Smooth muscle cell (in vitro differentiated cells): ENCODE measurements at regions not wholly inside any gene's neighbourhood (a gene's known extent, or its start where the extent isn't known, plus 50 kb on each side); places are given as distances from the start of the nearest gene placed in this dataset.

Experiments
- DNase-seq: peaks from one replicate; lab custom pipeline; 2025; ENCODE audit not compliant: unreplicated experiment; lab: John Stamatoyannopoulos, UW
- H2AFZ ChIP-seq: fragments of 200-600 bp; sonication (generic); 2 replicates; pipeline ENCODE4 v1.6.0; 2016; ENCODE audit warnings: antibody characterized with exemption, low read depth, mild to moderate bottlenecking
- H3F3A ChIP-seq: fragments of 200-600 bp; sonication (generic); 2 replicates; pipeline ENCODE4 v1.6.0; 2017; ENCODE audit warnings: antibody characterized with exemption, low read depth
- H3K27ac ChIP-seq: fragments of 200-600 bp; sonication (generic); 2 replicates; pipeline ENCODE4 v1.5.1; 2016; ENCODE audit warnings: low read depth, mild to moderate bottlenecking
- H3K27me3 ChIP-seq: fragments of 200-600 bp; sonication (generic); 2 replicates; pipeline ENCODE4 v1.6.1; 2016; ENCODE audit warnings: low read depth, mild to moderate bottlenecking
- H3K36me3 ChIP-seq: fragments of 200-600 bp; sonication (generic); 2 replicates; pipeline ENCODE4 v1.5.1; 2016; ENCODE audit warnings: low read depth
- H3K4me1 ChIP-seq: fragments of 200-600 bp; sonication (generic); 2 replicates; pipeline ENCODE4 v1.5.1; 2016; ENCODE audit warnings: low read depth
- H3K4me2 ChIP-seq: fragments of 200-600 bp; sonication (generic); 2 replicates; pipeline ENCODE4 v1.6.0; 2016; ENCODE audit warnings: mild to moderate bottlenecking
- H3K4me3 ChIP-seq: fragments of 200-600 bp; sonication (generic); 2 replicates; pipeline ENCODE4 v1.5.1; 2016; ENCODE audit warnings: mild to moderate bottlenecking
- H3K79me2 ChIP-seq: fragments of 200-600 bp; sonication (generic); 2 replicates; pipeline ENCODE4 v1.6.0; 2016; ENCODE audit warnings: low read depth, mild to moderate bottlenecking
- H3K9ac ChIP-seq: fragments of 200-600 bp; sonication (generic); 2 replicates; pipeline ENCODE4 v1.6.0; 2016; ENCODE audit warnings: low read depth
- H3K9me3 ChIP-seq: fragments of 200-600 bp; sonication (generic); replicated peaks from 2 replicates; pipeline ENCODE4 v1.5.1; 2016; ENCODE audit warnings: low read depth
- H4K20me1 ChIP-seq: fragments of 200-600 bp; sonication (generic); 2 replicates; pipeline ENCODE4 v1.6.0; 2016; ENCODE audit warnings: low read depth
- WGBS: methylation state at CpG from one replicate; pipeline ENCODE4 v1.1.7; 2016; ENCODE audit warnings: low lambda C conversion rate; 5-methylcytosine and 5-hydroxymethylcytosine counted together
- TF ChIP-seq, protein P1 (sequence below): fragments of 200-600 bp; sonication (generic); IDR thresholded peaks from 2 replicates; pipeline ENCODE4 v1.5.1; 2017; ENCODE audit warnings: borderline replicate concordance, mild to moderate bottlenecking, antibody characterized with exemption; ENCODE audit not compliant: insufficient read depth, poor library complexity, severe bottlenecking

DNA sequence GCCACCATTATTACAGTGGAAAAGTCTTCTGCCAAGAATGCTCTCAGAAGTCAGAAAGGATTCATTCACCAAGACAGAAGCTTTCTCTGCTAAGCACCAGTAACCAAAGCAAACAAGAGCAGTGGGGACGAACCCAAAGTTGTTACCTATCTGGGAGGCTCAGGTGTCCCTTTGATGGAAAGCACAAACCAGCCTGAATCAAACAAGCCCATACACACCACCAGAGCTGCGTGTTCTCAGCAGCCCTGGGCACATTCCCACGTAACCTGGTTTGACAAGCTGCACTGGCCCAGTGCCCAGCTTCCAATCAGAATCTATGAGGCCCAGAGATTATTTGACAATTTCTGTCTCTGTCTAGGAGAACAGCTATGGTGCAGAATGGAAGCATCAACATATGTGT, 252.6 kb downstream of the ACTL7B start:
- Histone ChIP-seq H2AFZ (no peak overlapping the region), H3K4me2 (no peak overlapping the region)

DNA sequence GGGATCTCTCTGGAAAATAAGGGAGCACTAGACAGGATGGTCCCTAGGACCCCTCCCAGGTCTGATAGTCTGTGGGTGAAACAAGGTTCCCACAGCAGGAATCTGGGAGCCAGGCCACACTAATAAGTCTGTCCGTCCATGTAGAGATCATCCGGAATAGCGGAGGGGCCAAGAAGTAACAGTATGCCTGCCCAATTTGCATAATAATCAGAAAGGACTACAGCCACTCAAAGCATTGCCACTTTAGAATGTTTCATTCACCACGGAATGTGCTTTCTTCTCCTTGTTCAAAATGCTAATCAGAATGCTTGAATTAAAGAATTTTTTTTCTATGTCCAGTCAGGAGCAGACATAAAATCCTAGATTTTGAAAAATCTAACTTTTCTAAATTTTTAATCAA, 254.9 kb downstream of the ACTL7B start:
- H4K20me1 ChIP-seq: no peaks in the 10 kb centered on the region
- no peak overlapping the region for H3K4me2 ChIP-seq
- 83% methylated on average over 4 of the region's 4 CpGs for WGBS
- no peaks in the 10 kb centered on the region for H3K79me2 ChIP-seq
- H3K9me3 ChIP-seq: no peaks in the 10 kb centered on the region
- no peaks in the 10 kb centered on the region for H3K4me1 ChIP-seq
- H3K27ac ChIP-seq: no peak overlapping the region
- DNase-seq: no peak
- H3K36me3 ChIP-seq: no peaks in the 10 kb centered on the region
- H3K27me3 ChIP-seq: no peaks in the 10 kb centered on the region
- H2AFZ ChIP-seq: no peak overlapping the region
- no peak overlapping the region for H3K4me3 ChIP-seq
- no peaks in the 10 kb centered on the region for H3F3A ChIP-seq
- TF ChIP-seq, protein P1, sequence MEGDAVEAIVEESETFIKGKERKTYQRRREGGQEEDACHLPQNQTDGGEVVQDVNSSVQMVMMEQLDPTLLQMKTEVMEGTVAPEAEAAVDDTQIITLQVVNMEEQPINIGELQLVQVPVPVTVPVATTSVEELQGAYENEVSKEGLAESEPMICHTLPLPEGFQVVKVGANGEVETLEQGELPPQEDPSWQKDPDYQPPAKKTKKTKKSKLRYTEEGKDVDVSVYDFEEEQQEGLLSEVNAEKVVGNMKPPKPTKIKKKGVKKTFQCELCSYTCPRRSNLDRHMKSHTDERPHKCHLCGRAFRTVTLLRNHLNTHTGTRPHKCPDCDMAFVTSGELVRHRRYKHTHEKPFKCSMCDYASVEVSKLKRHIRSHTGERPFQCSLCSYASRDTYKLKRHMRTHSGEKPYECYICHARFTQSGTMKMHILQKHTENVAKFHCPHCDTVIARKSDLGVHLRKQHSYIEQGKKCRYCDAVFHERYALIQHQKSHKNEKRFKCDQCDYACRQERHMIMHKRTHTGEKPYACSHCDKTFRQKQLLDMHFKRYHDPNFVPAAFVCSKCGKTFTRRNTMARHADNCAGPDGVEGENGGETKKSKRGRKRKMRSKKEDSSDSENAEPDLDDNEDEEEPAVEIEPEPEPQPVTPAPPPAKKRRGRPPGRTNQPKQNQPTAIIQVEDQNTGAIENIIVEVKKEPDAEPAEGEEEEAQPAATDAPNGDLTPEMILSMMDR: no peak
- no peak overlapping the region for H3K9ac ChIP-seq

More for the DNA sequence above, 252.6 kb downstream of the ACTL7B start:
- H3K4me3 ChIP-seq: no peak overlapping the region
- TF ChIP-seq, protein P1: no peak
- no peaks in the 10 kb centered on the region for H4K20me1 ChIP-seq
- H3F3A ChIP-seq: no peaks in the 10 kb centered on the region
- WGBS: 93% methylated on average over 3 of the region's 3 CpGs
- no peaks in the 10 kb centered on the region for H3K79me2 ChIP-seq
- DNase-seq: no peak
- H3K4me1 ChIP-seq: no peaks in the 10 kb centered on the region
- H3K9ac ChIP-seq: no peak overlapping the region
- no peaks in the 10 kb centered on the region for H3K27me3 ChIP-seq
- no peaks in the 10 kb centered on the region for H3K36me3 ChIP-seq
- no peak overlapping the region for H3K27ac ChIP-seq
- H3K9me3 ChIP-seq: no peaks in the 10 kb centered on the region

DNA sequence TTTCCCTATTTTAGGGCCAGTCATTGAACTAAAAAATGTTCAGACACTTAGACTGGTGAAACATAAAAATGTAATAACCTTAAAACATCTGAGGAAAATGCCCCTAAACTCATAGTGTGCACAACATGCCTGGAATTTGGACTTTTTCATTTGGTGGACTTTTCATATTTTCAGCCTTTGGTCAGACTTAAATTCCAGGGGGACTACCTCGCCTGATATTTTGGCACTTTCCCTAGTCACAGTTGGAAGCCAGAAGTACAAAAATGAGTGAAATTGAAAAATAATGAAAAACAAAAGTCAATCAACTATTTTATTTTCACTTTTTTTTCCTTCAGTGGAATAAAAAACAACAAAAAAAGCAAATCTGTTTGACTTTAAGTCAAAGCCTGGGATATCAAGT, 256.2 kb downstream of the ACTL7B start:
- H3K9me3 ChIP-seq: no peaks in the 10 kb centered on the region
- no peak overlapping the region for H3K4me3 ChIP-seq
- H3K4me2 ChIP-seq: no peak overlapping the region
- no peaks in the 10 kb centered on the region for H3K4me1 ChIP-seq
- H3K79me2 ChIP-seq: no peaks in the 10 kb centered on the region
- H2AFZ ChIP-seq: no peak overlapping the region
- H3K9ac ChIP-seq: no peak overlapping the region
- DNase-seq: no peak
- H3F3A ChIP-seq: no peaks in the 10 kb centered on the region
- no peaks in the 10 kb centered on the region for H3K27me3 ChIP-seq
- H3K36me3 ChIP-seq: no peaks in the 10 kb centered on the region
- WGBS: 77% methylated on average over 1 of the region's 1 CpG
- H4K20me1 ChIP-seq: no peaks in the 10 kb centered on the region
- H3K27ac ChIP-seq: no peak overlapping the region
- TF ChIP-seq, protein P1: no peak

DNA sequence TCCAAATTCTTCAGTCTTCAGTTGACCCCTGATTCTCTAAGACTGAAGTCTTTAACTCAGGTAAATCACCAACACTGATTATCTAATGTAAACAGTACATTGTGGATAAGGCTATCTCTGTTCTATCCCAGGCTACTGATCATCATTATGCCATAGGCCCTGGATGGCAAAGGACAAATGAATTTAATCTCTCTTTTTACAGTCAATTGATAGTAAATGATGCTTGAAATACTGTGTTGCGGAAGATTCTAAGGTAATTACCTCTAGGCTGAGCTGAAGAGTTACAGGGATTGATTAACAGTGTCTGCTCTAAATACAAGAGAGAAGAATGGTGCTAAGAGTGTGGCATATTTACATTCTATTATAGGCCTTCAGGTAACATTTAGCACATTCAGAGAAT, 264.7 kb downstream of the ACTL7B start:
- Histone ChIP-seq H3K27ac (no peak overlapping the region), H2AFZ (no peak overlapping the region), H3F3A (no peaks in the 10 kb centered on the region), H3K4me2 (no peak overlapping the region), H3K27me3 (no peaks in the 10 kb centered on the region), H3K4me3 (no peak overlapping the region), H3K79me2 (no peaks in the 10 kb centered on the region), H4K20me1 (no peaks in the 10 kb centered on the region), H3K9ac (no peak overlapping the region), H3K4me1 (no peaks in the 10 kb centered on the region), H3K9me3 (no peaks in the 10 kb centered on the region), H3K36me3 (no peaks in the 10 kb centered on the region)
- TF ChIP-seq, protein P1: no peak
- 100% methylated on average over 1 of the region's 1 CpG for WGBS
- no peak for DNase-seq
